8988T (cell line): ENCODE measurements at regions not wholly inside any gene's neighbourhood (a gene's known extent, or its start where the extent isn't known, plus 50 kb on each side); places are given as distances from the start of the nearest gene placed in this dataset.

Experiments used
- DNase-seq: peaks from one replicate; pipeline ENCODE4 v3.0.0; 2011

- no peak for DNase-seq
Observed at GRCh38 chr7:18154726-18155125, 127.1 kb upstream of the PRPS1L1 start.

- DNase-seq, result no peak
Observed at GRCh38 chr7:18157233-18157632, 129.6 kb upstream of the PRPS1L1 start.

GRCh38 chr7:18162657-18163056 lies 135.0 kb upstream of the PRPS1L1 start:
- DNase-seq, result no peak

GRCh38 chr7:18163091-18163490 lies 135.4 kb upstream of the PRPS1L1 start:
- DNase-seq, result no peak

GRCh38 chr7:18165166-18165565 lies 137.5 kb upstream of the PRPS1L1 start:
- DNase-seq, result no peak

- no peak for DNase-seq
Observed at GRCh38 chr7:18166002-18166401, 138.4 kb upstream of the PRPS1L1 start.

- DNase-seq, result no peak
Observed at GRCh38 chr7:18167815-18168214, 140.2 kb upstream of the PRPS1L1 start.

DNA sequence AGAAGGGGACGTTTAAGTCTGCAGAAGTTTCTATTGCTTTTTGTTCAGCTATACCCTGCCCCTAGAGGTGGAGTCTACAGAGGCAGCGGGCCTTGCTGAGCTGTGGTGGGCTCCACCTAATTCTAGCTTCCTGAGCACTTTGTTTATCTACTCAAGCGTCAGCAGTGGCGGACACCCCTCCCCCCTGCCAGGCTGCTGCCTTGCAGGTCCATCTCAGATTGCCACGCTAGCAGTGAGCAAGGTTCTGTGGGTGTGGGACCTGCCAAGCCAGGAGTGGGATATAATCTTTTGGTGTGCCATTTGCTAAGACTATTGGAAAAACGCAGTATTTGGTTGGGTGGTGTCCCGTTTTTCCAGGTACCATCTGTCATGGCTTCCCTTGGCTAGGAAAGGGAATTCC lies 147.3 kb upstream of the PRPS1L1 start:
- DNase-seq, result no peak

GRCh38 chr7:18175801-18176450 lies 148.3 kb upstream of the PRPS1L1 start:
- no peak for DNase-seq

DNA sequence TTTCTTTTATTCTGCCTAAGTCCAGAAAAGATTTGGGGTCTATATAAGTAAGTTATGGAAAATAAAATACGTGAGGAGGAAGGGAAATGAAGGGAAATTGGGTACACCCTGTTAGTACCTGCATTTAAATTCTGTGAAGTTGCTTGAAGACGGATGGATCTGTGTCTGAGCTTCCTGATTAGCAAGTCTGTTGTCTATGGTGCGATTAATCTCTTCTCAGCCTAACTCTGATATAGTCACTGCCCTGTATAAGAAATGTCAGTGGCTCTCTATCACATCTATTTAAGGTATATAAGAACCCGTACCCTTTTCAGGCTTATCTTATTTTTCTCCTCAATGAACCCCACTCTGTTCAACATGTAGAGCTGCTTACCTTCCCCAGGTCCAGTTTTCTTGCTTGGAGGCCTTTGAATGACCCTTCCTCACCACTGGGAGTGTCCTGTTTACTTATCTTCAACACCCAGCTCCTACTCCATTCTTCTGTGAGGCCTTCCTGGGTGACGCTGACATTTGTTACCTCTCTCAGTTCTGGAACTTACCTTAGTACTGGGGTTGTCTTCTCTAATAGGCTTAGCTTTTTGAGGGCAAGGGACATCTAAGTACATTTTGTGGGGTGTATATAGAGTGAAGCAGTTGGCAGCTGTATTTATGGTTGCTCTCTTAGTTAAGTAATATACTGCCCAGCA lies 149.6 kb upstream of the PRPS1L1 start:
- no peak for DNase-seq

GRCh38 chr7:18177815-18178660 lies 150.4 kb upstream of the PRPS1L1 start:
- DNase-seq, result no peak

DNA sequence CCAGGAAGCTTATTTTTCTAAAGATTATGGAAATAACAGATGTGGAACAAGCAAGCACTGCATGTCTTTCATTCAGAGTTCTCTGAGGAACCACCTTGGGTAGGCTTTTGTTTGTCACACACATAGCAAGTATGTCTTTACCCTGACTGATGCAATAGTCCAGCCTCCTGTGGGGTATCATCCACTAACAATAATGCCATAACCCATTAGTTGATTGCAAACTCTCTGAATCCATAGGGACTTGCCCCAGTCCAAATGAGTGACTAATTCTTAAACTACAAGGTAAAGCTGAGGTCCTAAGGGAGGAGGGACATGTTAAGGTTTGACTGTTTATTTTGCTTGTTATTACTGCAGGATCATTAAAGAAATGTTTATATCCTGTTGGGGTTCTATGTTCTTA lies 151.4 kb upstream of the PRPS1L1 start:
- no peak for DNase-seq

DNA sequence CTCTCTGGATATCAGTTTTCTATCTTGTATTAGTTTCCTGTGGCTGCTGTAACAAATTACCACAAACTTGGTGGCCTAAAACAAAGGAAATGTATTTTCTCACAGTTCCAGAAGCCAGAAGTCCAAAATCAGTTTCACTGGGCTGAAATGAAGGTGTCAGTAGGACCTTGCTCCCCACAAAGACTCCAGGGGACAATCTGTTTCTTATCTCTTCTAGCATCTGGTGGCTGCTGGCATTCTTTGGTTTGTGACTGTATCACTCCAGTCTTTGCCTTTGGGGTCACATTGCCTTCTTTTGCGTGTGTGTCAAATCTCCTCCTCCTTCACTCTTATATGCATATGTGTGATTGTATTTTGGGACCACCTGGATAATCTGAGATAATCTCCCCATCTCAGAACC lies 153.0 kb upstream of the PRPS1L1 start:
- DNase-seq, result no peak

DNA sequence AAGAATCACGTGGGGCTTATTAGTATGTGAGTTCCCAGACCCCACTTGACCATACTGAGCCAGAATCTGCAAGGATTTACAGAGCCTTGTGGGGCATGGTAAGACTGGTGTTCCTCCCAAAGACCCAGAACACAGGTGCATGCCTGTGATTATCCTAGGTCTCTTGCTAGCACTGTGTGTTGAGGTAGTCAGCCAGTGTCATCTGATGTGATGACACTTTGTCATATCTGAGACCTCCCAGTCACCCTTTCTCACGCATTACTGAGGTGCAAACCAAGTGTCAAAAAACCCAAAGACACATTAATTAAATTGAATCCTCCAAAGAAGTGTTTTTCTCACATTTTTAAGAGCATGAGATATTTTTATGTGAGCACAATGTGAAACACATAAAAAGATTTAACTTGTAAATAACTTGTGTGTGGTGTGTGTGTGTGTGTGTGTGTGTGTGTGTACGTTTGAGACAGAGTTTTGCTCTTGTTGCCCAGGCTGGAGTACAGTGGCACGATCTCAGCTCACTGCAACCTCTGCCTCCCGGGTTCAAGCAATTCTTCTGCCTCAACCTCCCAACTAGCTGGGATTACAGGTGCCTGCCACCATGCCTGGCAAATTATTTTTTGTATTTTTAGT lies 162.0 kb upstream of the PRPS1L1 start:
- no peak for DNase-seq

DNA sequence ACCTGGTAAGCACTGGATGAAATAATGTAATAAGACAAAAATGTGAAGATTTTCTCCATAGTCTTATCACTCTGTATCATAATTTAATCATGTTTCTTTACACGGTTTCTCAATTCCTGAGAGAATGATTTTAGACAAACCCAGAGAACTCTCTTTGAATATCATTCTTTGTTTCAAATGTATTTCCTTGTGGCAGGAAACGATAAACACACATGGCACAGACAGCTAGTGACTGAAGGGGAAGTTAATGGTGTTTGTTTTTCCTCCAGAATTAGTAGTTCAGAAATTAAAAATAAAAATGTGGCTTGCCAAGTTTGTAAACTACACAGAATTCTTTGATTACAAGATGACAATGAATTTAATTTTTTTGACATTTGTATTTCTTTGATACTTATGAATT lies 163.7 kb upstream of the PRPS1L1 start:
- no peak for DNase-seq

DNA sequence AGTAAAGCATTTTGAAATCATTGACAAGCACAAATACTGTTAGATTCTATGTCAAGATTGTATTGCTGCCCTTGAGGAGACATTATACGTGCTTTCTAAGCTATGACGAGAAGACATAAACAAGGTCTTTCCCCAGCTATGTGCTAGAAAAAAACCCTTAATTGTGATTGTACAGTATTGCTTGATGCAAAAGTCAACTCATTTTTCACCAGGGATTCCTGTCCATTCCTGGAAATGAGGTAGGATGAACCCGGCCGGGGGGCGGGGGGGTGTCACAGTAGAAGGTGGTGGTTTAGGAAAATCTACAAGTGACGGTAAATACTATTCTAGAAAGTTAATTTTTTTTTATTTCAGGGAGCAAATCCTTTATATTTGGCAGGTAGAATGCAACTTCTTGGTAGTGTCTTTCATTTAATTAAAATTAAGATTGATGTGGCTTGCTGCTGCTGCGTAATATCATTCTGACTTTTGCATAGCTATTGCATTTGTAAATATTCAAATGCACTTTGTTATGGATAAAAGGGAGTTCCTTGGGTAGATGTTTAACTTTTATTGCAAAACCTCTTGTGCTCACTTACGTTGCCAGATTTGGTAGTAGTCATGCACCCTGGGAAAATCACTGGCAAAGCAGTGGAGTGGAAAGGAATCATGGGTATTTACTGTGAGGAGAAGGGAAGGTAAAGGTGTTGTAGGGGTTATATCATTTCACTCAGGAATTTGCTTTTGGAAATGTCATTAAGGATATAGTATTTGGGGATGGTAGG lies 164.4 kb upstream of the PRPS1L1 start:
- no peak for DNase-seq

DNA sequence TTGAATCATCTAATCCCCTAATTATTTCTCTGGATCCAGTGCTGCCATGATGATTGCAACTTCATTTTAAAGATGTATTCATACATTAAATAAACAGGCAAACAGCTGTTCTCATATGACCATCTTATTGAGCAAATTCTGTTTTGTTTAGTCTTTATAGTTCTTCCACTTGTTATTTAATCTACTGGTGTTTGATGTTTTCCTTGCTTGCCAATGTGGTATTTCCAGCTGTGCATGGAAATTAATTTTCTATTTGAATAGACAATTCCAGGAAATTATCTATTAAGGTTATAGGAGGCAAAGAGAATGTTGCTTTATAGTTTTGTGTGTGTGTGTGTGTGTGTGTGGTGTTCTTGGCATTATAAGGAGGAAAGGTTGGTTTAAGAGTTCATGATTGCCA lies 167.0 kb upstream of the PRPS1L1 start:
- DNase-seq, result no peak

GRCh38 chr7:18196638-18197037 lies 169.0 kb upstream of the PRPS1L1 start:
- DNase-seq, result no peak

- DNase-seq, result no peak
Observed at GRCh38 chr7:18198868-18199267, 171.2 kb upstream of the PRPS1L1 start.

GRCh38 chr7:18200266-18200665 lies 172.6 kb upstream of the PRPS1L1 start:
- DNase-seq, result no peak

DNA sequence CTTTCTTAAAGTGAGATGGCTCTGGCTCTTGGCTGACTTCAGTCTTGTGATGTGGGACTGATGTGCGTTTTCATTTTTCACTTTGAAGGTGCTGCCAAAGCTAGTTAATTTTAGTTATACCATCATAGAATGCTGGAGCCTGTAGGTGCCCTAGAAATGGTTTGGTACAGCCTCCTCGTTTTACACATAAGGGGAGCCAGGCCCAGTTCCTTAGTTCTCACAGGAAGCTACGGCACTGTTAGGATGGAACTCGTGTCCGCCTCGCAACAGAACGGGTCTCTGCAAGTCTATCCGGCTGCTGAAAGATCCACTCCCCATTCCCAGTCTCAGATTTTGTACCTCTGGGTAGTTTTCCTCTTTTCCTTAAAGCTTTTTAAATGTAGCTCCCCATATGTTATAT lies 173.2 kb upstream of the PRPS1L1 start:
- no peak for DNase-seq

GRCh38 chr7:18201350-18201749 lies 173.7 kb upstream of the PRPS1L1 start:
- no peak for DNase-seq
